ENCODE measurements at regions not wholly inside any gene's neighbourhood (a gene's known extent, or its start where the extent isn't known, plus 50 kb on each side); places are given as distances from the start of the nearest gene placed in this dataset.

DNA sequence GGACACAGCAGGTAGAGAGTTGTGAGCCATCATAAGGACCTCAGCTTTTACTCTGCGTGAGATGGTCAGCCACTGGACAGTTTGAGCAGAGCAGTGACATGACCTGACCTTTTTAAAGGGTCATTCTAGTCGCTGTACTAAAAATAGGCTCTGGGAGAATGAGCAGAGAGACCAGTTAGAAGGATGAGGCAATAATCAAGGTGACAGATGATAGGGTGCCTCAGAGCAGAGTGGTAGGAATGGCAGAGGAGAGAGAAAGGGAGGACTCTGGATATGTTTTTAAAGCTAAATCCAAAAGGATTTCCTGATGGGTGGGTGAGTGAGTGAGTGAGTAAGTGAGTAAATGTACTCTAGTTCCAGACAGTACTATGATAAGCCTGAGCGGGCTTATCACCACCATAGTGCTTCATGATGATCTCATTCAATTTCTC, 83.6 kb upstream of the ARHGAP5 start:
- TF ChIP-seq EZH2 (IDR thresholded peaks at IDR 0.05; ENCODE audit: borderline replicate concordance): no peak
- no peak for DNase-seq (ENCODE audit: low spot score)
- H3K4me3 ChIP-seq: no peak overlapping the region
- H3K79me2 ChIP-seq: no peaks in the 10 kb centered on the region
- no peaks in the 10 kb centered on the region for H3K36me3 ChIP-seq (replicated peaks; ENCODE audit: insufficient read depth, low read depth)
- H3K27ac ChIP-seq: peak overlapping the region; percentile 25
- WGBS (ENCODE audit: low lambda C conversion rate, missing lambda C conversion rate): 69% methylated on average over 3 of the region's 3 CpGs
- no peak overlapping the region for H2AFZ ChIP-seq
- H3K9me3 ChIP-seq (ENCODE audit: low read depth): no peaks in the 10 kb centered on the region
- no peaks in the 10 kb centered on the region for H3K9me2 ChIP-seq (replicated peaks; ENCODE audit: insufficient read depth)
- no peak overlapping the region for H3K4me2 ChIP-seq
- H3K4me1 ChIP-seq (ENCODE audit: insufficient read depth): peaks cover 22% of the 10 kb centered on the region
- H3K27me3 ChIP-seq: no peaks in the 10 kb centered on the region
- H4K20me1 ChIP-seq (ENCODE audit: insufficient read depth, poor library complexity, severe bottlenecking): no peaks in the 10 kb centered on the region

GRCh38 chr14:31994391-31995033, 82.6 kb upstream of the ARHGAP5 start:
- Histone ChIP-seq H3K27ac (peak overlapping the region; percentile 3), H3K4me2 (no peak overlapping the region), H2AFZ (no peak overlapping the region), H3K4me3 (no peak overlapping the region), H3K9me2 (replicated peaks; ENCODE audit: insufficient read depth) (no peaks in the 10 kb centered on the region), H3K4me1 (ENCODE audit: insufficient read depth) (peaks cover 22% of the 10 kb centered on the region), H3K36me3 (replicated peaks; ENCODE audit: insufficient read depth, low read depth) (no peaks in the 10 kb centered on the region), H3K9me3 (ENCODE audit: low read depth) (no peaks in the 10 kb centered on the region), H3K27me3 (no peaks in the 10 kb centered on the region), H3K79me2 (no peaks in the 10 kb centered on the region), H4K20me1 (ENCODE audit: insufficient read depth, poor library complexity, severe bottlenecking) (no peaks in the 10 kb centered on the region)
- DNase-seq (ENCODE audit: low spot score): no peak
- TF ChIP-seq, protein P1, sequence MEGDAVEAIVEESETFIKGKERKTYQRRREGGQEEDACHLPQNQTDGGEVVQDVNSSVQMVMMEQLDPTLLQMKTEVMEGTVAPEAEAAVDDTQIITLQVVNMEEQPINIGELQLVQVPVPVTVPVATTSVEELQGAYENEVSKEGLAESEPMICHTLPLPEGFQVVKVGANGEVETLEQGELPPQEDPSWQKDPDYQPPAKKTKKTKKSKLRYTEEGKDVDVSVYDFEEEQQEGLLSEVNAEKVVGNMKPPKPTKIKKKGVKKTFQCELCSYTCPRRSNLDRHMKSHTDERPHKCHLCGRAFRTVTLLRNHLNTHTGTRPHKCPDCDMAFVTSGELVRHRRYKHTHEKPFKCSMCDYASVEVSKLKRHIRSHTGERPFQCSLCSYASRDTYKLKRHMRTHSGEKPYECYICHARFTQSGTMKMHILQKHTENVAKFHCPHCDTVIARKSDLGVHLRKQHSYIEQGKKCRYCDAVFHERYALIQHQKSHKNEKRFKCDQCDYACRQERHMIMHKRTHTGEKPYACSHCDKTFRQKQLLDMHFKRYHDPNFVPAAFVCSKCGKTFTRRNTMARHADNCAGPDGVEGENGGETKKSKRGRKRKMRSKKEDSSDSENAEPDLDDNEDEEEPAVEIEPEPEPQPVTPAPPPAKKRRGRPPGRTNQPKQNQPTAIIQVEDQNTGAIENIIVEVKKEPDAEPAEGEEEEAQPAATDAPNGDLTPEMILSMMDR (IDR thresholded peaks at IDR 0.05; ENCODE audit: poor library complexity): no peak
- TF ChIP-seq EZH2 (IDR thresholded peaks at IDR 0.05; ENCODE audit: borderline replicate concordance): no peak
- no peak for TF ChIP-seq EZH2phosphoT487 (IDR thresholded peaks at IDR 0.05; ENCODE audit: low read depth, severe bottlenecking, unreplicated experiment)
- 29% methylated on average over 3 of the region's 3 CpGs for WGBS (ENCODE audit: low lambda C conversion rate, missing lambda C conversion rate)

GRCh38 chr14:32003585-32003984, 73.5 kb upstream of the ARHGAP5 start:
- Histone ChIP-seq H3K9me2 (replicated peaks; ENCODE audit: insufficient read depth) (no peaks in the 10 kb centered on the region), H4K20me1 (ENCODE audit: insufficient read depth, poor library complexity, severe bottlenecking) (no peaks in the 10 kb centered on the region), H3K4me1 (ENCODE audit: insufficient read depth) (peaks cover 24% of the 10 kb centered on the region), H3K4me2 (no peak overlapping the region), H3K36me3 (replicated peaks; ENCODE audit: insufficient read depth, low read depth) (no peaks in the 10 kb centered on the region), H3K27me3 (no peaks in the 10 kb centered on the region), H2AFZ (no peak overlapping the region), H3K4me3 (no peak overlapping the region), H3K9me3 (ENCODE audit: low read depth) (no peaks in the 10 kb centered on the region), H3K79me2 (no peaks in the 10 kb centered on the region), H3K27ac (no peak overlapping the region)
- 96% methylated on average over 5 of the region's 5 CpGs for WGBS (ENCODE audit: low lambda C conversion rate, missing lambda C conversion rate)
- no peak for TF ChIP-seq EZH2phosphoT487 (IDR thresholded peaks at IDR 0.05; ENCODE audit: low read depth, severe bottlenecking, unreplicated experiment)
- no peak for TF ChIP-seq EZH2 (IDR thresholded peaks at IDR 0.05; ENCODE audit: borderline replicate concordance)
- TF ChIP-seq, protein P1 (IDR thresholded peaks at IDR 0.05; ENCODE audit: poor library complexity): no peak
- DNase-seq (ENCODE audit: low spot score): no peak

DNA sequence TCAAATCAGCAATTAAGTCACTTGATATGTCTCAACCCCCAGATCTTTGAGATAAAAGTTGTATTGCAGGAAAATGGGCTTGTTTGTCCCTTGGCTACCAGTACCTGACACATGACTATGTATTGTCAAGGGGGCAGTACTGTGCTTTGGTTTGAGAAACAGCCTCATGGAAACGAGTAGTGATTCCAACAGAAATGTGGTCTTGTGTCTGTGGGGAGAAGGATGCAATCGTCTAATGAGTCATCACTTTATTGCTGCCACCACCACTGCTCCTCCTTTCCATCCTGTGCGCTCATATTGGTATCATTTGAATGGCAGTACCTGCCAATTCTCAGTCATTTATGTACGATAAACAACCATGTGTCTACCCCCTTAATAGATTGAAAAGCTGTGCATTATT, 72.8 kb upstream of the ARHGAP5 start:
- TF ChIP-seq EZH2 (IDR thresholded peaks at IDR 0.05; ENCODE audit: borderline replicate concordance) (no peak), EZH2phosphoT487 (IDR thresholded peaks at IDR 0.05; ENCODE audit: low read depth, severe bottlenecking, unreplicated experiment) (no peak)
- TF ChIP-seq, protein P1 (IDR thresholded peaks at IDR 0.05; ENCODE audit: poor library complexity): no peak
- no peaks in the 10 kb centered on the region for H3K36me3 ChIP-seq (replicated peaks; ENCODE audit: insufficient read depth, low read depth)
- H2AFZ ChIP-seq: no peak overlapping the region
- no peaks in the 10 kb centered on the region for H3K27me3 ChIP-seq
- no peak overlapping the region for H3K4me2 ChIP-seq
- no peaks in the 10 kb centered on the region for H3K79me2 ChIP-seq
- no peaks in the 10 kb centered on the region for H4K20me1 ChIP-seq (ENCODE audit: insufficient read depth, poor library complexity, severe bottlenecking)
- H3K4me3 ChIP-seq: no peak overlapping the region
- H3K9me3 ChIP-seq (ENCODE audit: low read depth): no peaks in the 10 kb centered on the region
- H3K27ac ChIP-seq: no peak overlapping the region
- WGBS (ENCODE audit: low lambda C conversion rate, missing lambda C conversion rate): 73% methylated on average over 4 of the region's 4 CpGs
- no peak for DNase-seq (ENCODE audit: low spot score)
- H3K4me1 ChIP-seq (ENCODE audit: insufficient read depth): peaks cover 24% of the 10 kb centered on the region
- H3K9me2 ChIP-seq (replicated peaks; ENCODE audit: insufficient read depth): no peaks in the 10 kb centered on the region
